H9 (cell line): ENCODE measurements at regions not wholly inside any gene's neighbourhood (a gene's known extent, or its start where the extent isn't known, plus 50 kb on each side); places are given as distances from the start of the nearest gene placed in this dataset.

Source experiments
- DNase-seq: peaks from one replicate; pipeline ENCODE4 v3.0.0-alpha.2; 2017
- H2AFZ ChIP-seq: one replicate; pipeline ENCODE4 v1.6.1; 2013; ENCODE audit warnings: mild to moderate bottlenecking, low read length, control low read depth, moderate library complexity
- H2AK5ac ChIP-seq: 2 replicates; pipeline ENCODE4 v1.6.1; 2013; ENCODE audit warnings: low read length, control low read depth, mixed read lengths; ENCODE audit not compliant: insufficient read length
- H2BK120ac ChIP-seq: one replicate; pipeline ENCODE4 v1.6.1; 2013; ENCODE audit warnings: low read depth, mild to moderate bottlenecking, low read length, control low read depth, inconsistent platforms; ENCODE audit not compliant: poor library complexity, severe bottlenecking
- H2BK12ac ChIP-seq: 2 replicates; pipeline ENCODE4 v1.6.1; 2013; ENCODE audit warnings: low read length, control low read depth, mixed read lengths, low read depth; ENCODE audit not compliant: insufficient read length
- H2BK15ac ChIP-seq: 2 replicates; pipeline ENCODE4 v1.6.1; 2013; ENCODE audit warnings: low read depth, low read length, control low read depth
- H2BK20ac ChIP-seq: one replicate; pipeline ENCODE4 v1.6.1; 2013; ENCODE audit warnings: low read depth, mild to moderate bottlenecking, low read length, control low read depth, inconsistent platforms; ENCODE audit not compliant: poor library complexity, severe bottlenecking
- H2BK5ac ChIP-seq: 2 replicates; pipeline ENCODE4 v1.6.1; 2013; ENCODE audit warnings: low read length, control low read depth, mixed read lengths; ENCODE audit not compliant: insufficient read length
- H3K14ac ChIP-seq: 2 replicates; pipeline ENCODE4 v1.6.1; 2013; ENCODE audit warnings: low read length, control low read depth; ENCODE audit not compliant: insufficient read depth
- H3K18ac ChIP-seq: 2 replicates; pipeline ENCODE4 v1.6.1; 2013; ENCODE audit warnings: low read depth, mild to moderate bottlenecking, mixed read lengths, low read length, control low read depth; ENCODE audit not compliant: insufficient read length
- H3K23ac ChIP-seq: 2 replicates; pipeline ENCODE4 v1.6.1; 2013; ENCODE audit warnings: low read length, control low read depth, mixed read lengths, low read depth; ENCODE audit not compliant: insufficient read length
- H3K23me2 ChIP-seq: 2 replicates; pipeline ENCODE4 v1.6.1; 2013; ENCODE audit warnings: low read depth, mild to moderate bottlenecking, mixed read lengths, low read length, control low read depth; ENCODE audit not compliant: insufficient read length, poor library complexity, severe bottlenecking
- H3K27ac ChIP-seq: 2 replicates; pipeline ENCODE4 v1.5.1; 2013; ENCODE audit warnings: low read length, control low read depth, mixed read lengths, low read depth; ENCODE audit not compliant: insufficient read length
- H3K27me3 ChIP-seq: 2 replicates; pipeline ENCODE4 v1.6.1; 2013; ENCODE audit warnings: low read length, control low read depth, inconsistent platforms; ENCODE audit not compliant: insufficient read depth
- H3K4ac ChIP-seq: 2 replicates; pipeline ENCODE4 v1.6.1; 2013; ENCODE audit warnings: low read depth, mild to moderate bottlenecking, control low read depth, inconsistent platforms, low read length, moderate library complexity
- H3K4me1 ChIP-seq: 2 replicates; pipeline ENCODE4 v1.6.1; 2013; ENCODE audit warnings: low read length, control low read depth, inconsistent platforms; ENCODE audit not compliant: insufficient read depth
- H3K4me2 ChIP-seq: 2 replicates; pipeline ENCODE4 v1.6.1; 2013; ENCODE audit warnings: low read length, control low read depth, mixed read lengths; ENCODE audit not compliant: insufficient read length, insufficient read depth
- H3K56ac ChIP-seq: 2 replicates; pipeline ENCODE4 v1.6.1; 2013; ENCODE audit warnings: low read depth, mild to moderate bottlenecking, mixed read lengths, low read length, control low read depth; ENCODE audit not compliant: insufficient read length
- H3K79me1 ChIP-seq: 2 replicates; pipeline ENCODE4 v1.6.1; 2013; ENCODE audit warnings: low read depth, mild to moderate bottlenecking, moderate library complexity, low read length, control low read depth, inconsistent platforms; ENCODE audit not compliant: insufficient read depth, poor library complexity, severe bottlenecking
- H3K79me2 ChIP-seq: 2 replicates; pipeline ENCODE4 v1.6.1; 2013; ENCODE audit warnings: low read length, control low read depth, inconsistent platforms; ENCODE audit not compliant: insufficient read depth
- H3K9ac ChIP-seq: 2 replicates; pipeline ENCODE4 v1.6.1; 2013; ENCODE audit warnings: low read length, control low read depth, mixed read lengths; ENCODE audit not compliant: insufficient read length; ENCODE audit errors: extremely low read depth
- H3K9me3 ChIP-seq: one replicate; pipeline ENCODE4 v1.6.1; 2013; ENCODE audit warnings: low read depth, low read length, inconsistent platforms; ENCODE audit not compliant: control insufficient read depth
- H3T11ph ChIP-seq: one replicate; pipeline ENCODE4 v1.6.1; 2013; ENCODE audit warnings: mild to moderate bottlenecking, low read length, control low read depth, inconsistent platforms
- H4K20me1 ChIP-seq: one replicate; pipeline ENCODE4 v1.6.1; 2013; ENCODE audit not compliant: control insufficient read depth, insufficient read length, insufficient read depth
- H4K5ac ChIP-seq: 2 replicates; pipeline ENCODE4 v1.6.1; 2013; ENCODE audit warnings: low read depth, mild to moderate bottlenecking, mixed read lengths, low read length, control low read depth; ENCODE audit not compliant: insufficient read length
- H4K8ac ChIP-seq: replicated peaks from 2 replicates; pipeline ENCODE4 v1.6.1; 2013; ENCODE audit warnings: low read length, control low read depth, mixed read lengths, low read depth; ENCODE audit not compliant: insufficient read length
- H4K91ac ChIP-seq: 2 replicates; pipeline ENCODE4 v1.6.1; 2013; ENCODE audit warnings: low read depth, mild to moderate bottlenecking, moderate library complexity, mixed read lengths, low read length, control low read depth; ENCODE audit not compliant: insufficient read length
- H3K27ac Mint-ChIP-seq, 3 experiments: 2 replicates in 2 of 3; 3 replicates in 1 of 3; pipeline ENCODE4 v1.8.0; 2020 to 2021; ENCODE audit warnings: mixed read lengths in 3 of 3, mild to moderate bottlenecking in 1 of 3, moderate library complexity in 1 of 3
- H3K27me3 Mint-ChIP-seq: 2 replicates; pipeline ENCODE4 v1.8.0; 2021; ENCODE audit warnings: low read depth, mild to moderate bottlenecking, moderate library complexity, mixed read lengths
- H3K36me3 Mint-ChIP-seq, 3 experiments: 2 replicates in 2 of 3; 3 replicates in 1 of 3; pipeline ENCODE4 v1.8.0; 2020 to 2021; ENCODE audit warnings: low read depth in 3 of 3, mixed read lengths in 3 of 3; ENCODE audit not compliant: insufficient read depth in 1 of 3
- H3K4me1 Mint-ChIP-seq, 2 experiments: 2 replicates each; pipeline ENCODE4 v1.8.0; 2020; ENCODE audit warnings: mixed read lengths in 2 of 2
- H3K4me3 Mint-ChIP-seq, 2 experiments: 2 replicates in 1 of 2; 3 replicates in 1 of 2; pipeline ENCODE4 v1.8.0; 2020 to 2021; ENCODE audit warnings: mild to moderate bottlenecking in 2 of 2, mixed read lengths in 2 of 2, moderate library complexity in 1 of 2
- H3K9me3 Mint-ChIP-seq, 2 experiments: 2 replicates in 1 of 2; 3 replicates in 1 of 2; pipeline ENCODE4 v1.8.0; 2020; ENCODE audit warnings: mild to moderate bottlenecking in 2 of 2, mixed read lengths in 2 of 2, moderate library complexity in 1 of 2
- CTCF ChIP-seq: fragments of 200-600 bp; sonication (generic); conservative IDR thresholded peaks from 3 replicates; pipeline ENCODE4 v1.8.0; 2021; ENCODE audit warnings: antibody characterized with exemption, mild to moderate bottlenecking
- WGBS: extraction: QIAGEN DNeasy Blood & Tissue Kit; methylation state at CpG from one replicate; pipeline ENCODE4 v1.1.7; 2013; ENCODE audit warnings: missing lambda C conversion rate, low lambda C conversion rate, mixed read lengths; ENCODE audit not compliant: insufficient read length; ENCODE audit errors: extremely low coverage; 5-methylcytosine and 5-hydroxymethylcytosine counted together

- H3K27me3 Mint-ChIP-seq, result peaks cover 1% of the 10 kb centered on the region
- no peak overlapping the region for H3K27ac Mint-ChIP-seq
- no peak overlapping the region for H2BK20ac ChIP-seq
Observed at GRCh38 chr16:25550647-25551046, 141.1 kb upstream of the HS3ST4 start.

More at GRCh38 chr16:25550647-25551046, 141.1 kb upstream of the HS3ST4 start:
- no peak overlapping the region for H3K4me2 ChIP-seq
- no peaks in the 10 kb centered on the region; a peak in 2 of 4 replicates for H3K4me1 Mint-ChIP-seq
- no peak overlapping the region for H3K4ac ChIP-seq
- no peak overlapping the region for H4K5ac ChIP-seq
- H3K14ac ChIP-seq, result no peak overlapping the region
- DNase-seq, result no peak
- H2BK12ac ChIP-seq, result no peak overlapping the region
- no peaks in the 10 kb centered on the region for H3K79me1 ChIP-seq
- H2AFZ ChIP-seq, result no peak overlapping the region
- H4K20me1 ChIP-seq, result no peaks in the 10 kb centered on the region
- no peak overlapping the region for H3T11ph ChIP-seq
- H3K4me1 ChIP-seq, result no peaks in the 10 kb centered on the region
- no peak overlapping the region for H3K4me3 Mint-ChIP-seq
- WGBS, result no CpG with 5 or more reads among the region's 1 CpG
- H2AK5ac ChIP-seq, result no peak overlapping the region
- peaks cover 0 to 17% of the 10 kb centered on the region in 2 experiments for H3K9me3 Mint-ChIP-seq
- H2BK15ac ChIP-seq, result no peak overlapping the region
- H4K8ac ChIP-seq, result no peak overlapping the region
- H3K9me3 ChIP-seq, result no peaks in the 10 kb centered on the region
- no peak overlapping the region for H3K27ac ChIP-seq
- no peak for TF ChIP-seq CTCF
- no peak overlapping the region for H3K18ac ChIP-seq
- no peak overlapping the region for H3K9ac ChIP-seq
- H2BK5ac ChIP-seq, result no peak overlapping the region
- H3K56ac ChIP-seq, result no peak overlapping the region
- H3K27me3 ChIP-seq, result no peaks in the 10 kb centered on the region
- H3K23ac ChIP-seq, result no peak overlapping the region
- H4K91ac ChIP-seq, result no peak overlapping the region
- H3K36me3 Mint-ChIP-seq, result peaks cover 0 to 16% (median 12%) of the 10 kb centered on the region in 3 experiments; a peak in 5 of 7 replicates
- H3K79me2 ChIP-seq, result no peaks in the 10 kb centered on the region
- no peaks in the 10 kb centered on the region for H3K23me2 ChIP-seq
- no peak overlapping the region for H2BK120ac ChIP-seq
